H9 (cell line): ENCODE measurements at regions not wholly inside any gene's neighbourhood (a gene's known extent, or its start where the extent isn't known, plus 50 kb on each side); places are given as distances from the start of the nearest gene placed in this dataset.

Experiments
- DNase-seq: peaks from one replicate; pipeline ENCODE4 v3.0.0-alpha.2; 2017
- H2AFZ ChIP-seq: one replicate; pipeline ENCODE4 v1.6.1; 2013; ENCODE audit warnings: mild to moderate bottlenecking, low read length, control low read depth, moderate library complexity
- H2AK5ac ChIP-seq: 2 replicates; pipeline ENCODE4 v1.6.1; 2013; ENCODE audit warnings: low read length, control low read depth, mixed read lengths; ENCODE audit not compliant: insufficient read length
- H2BK120ac ChIP-seq: one replicate; pipeline ENCODE4 v1.6.1; 2013; ENCODE audit warnings: low read depth, mild to moderate bottlenecking, low read length, control low read depth, inconsistent platforms; ENCODE audit not compliant: poor library complexity, severe bottlenecking
- H2BK12ac ChIP-seq: 2 replicates; pipeline ENCODE4 v1.6.1; 2013; ENCODE audit warnings: low read length, control low read depth, mixed read lengths, low read depth; ENCODE audit not compliant: insufficient read length
- H2BK15ac ChIP-seq: 2 replicates; pipeline ENCODE4 v1.6.1; 2013; ENCODE audit warnings: low read depth, low read length, control low read depth
- H2BK20ac ChIP-seq: one replicate; pipeline ENCODE4 v1.6.1; 2013; ENCODE audit warnings: low read depth, mild to moderate bottlenecking, low read length, control low read depth, inconsistent platforms; ENCODE audit not compliant: poor library complexity, severe bottlenecking
- H2BK5ac ChIP-seq: 2 replicates; pipeline ENCODE4 v1.6.1; 2013; ENCODE audit warnings: low read length, control low read depth, mixed read lengths; ENCODE audit not compliant: insufficient read length
- H3K14ac ChIP-seq: 2 replicates; pipeline ENCODE4 v1.6.1; 2013; ENCODE audit warnings: low read length, control low read depth; ENCODE audit not compliant: insufficient read depth
- H3K18ac ChIP-seq: 2 replicates; pipeline ENCODE4 v1.6.1; 2013; ENCODE audit warnings: low read depth, mild to moderate bottlenecking, mixed read lengths, low read length, control low read depth; ENCODE audit not compliant: insufficient read length
- H3K23ac ChIP-seq: 2 replicates; pipeline ENCODE4 v1.6.1; 2013; ENCODE audit warnings: low read length, control low read depth, mixed read lengths, low read depth; ENCODE audit not compliant: insufficient read length
- H3K23me2 ChIP-seq: 2 replicates; pipeline ENCODE4 v1.6.1; 2013; ENCODE audit warnings: low read depth, mild to moderate bottlenecking, mixed read lengths, low read length, control low read depth; ENCODE audit not compliant: insufficient read length, poor library complexity, severe bottlenecking
- H3K27ac ChIP-seq: 2 replicates; pipeline ENCODE4 v1.5.1; 2013; ENCODE audit warnings: low read length, control low read depth, mixed read lengths, low read depth; ENCODE audit not compliant: insufficient read length
- H3K27me3 ChIP-seq: 2 replicates; pipeline ENCODE4 v1.6.1; 2013; ENCODE audit warnings: low read length, control low read depth, inconsistent platforms; ENCODE audit not compliant: insufficient read depth
- H3K4ac ChIP-seq: 2 replicates; pipeline ENCODE4 v1.6.1; 2013; ENCODE audit warnings: low read depth, mild to moderate bottlenecking, control low read depth, inconsistent platforms, low read length, moderate library complexity
- H3K4me1 ChIP-seq: 2 replicates; pipeline ENCODE4 v1.6.1; 2013; ENCODE audit warnings: low read length, control low read depth, inconsistent platforms; ENCODE audit not compliant: insufficient read depth
- H3K4me2 ChIP-seq: 2 replicates; pipeline ENCODE4 v1.6.1; 2013; ENCODE audit warnings: low read length, control low read depth, mixed read lengths; ENCODE audit not compliant: insufficient read length, insufficient read depth
- H3K56ac ChIP-seq: 2 replicates; pipeline ENCODE4 v1.6.1; 2013; ENCODE audit warnings: low read depth, mild to moderate bottlenecking, mixed read lengths, low read length, control low read depth; ENCODE audit not compliant: insufficient read length
- H3K79me1 ChIP-seq: 2 replicates; pipeline ENCODE4 v1.6.1; 2013; ENCODE audit warnings: low read depth, mild to moderate bottlenecking, moderate library complexity, low read length, control low read depth, inconsistent platforms; ENCODE audit not compliant: insufficient read depth, poor library complexity, severe bottlenecking
- H3K79me2 ChIP-seq: 2 replicates; pipeline ENCODE4 v1.6.1; 2013; ENCODE audit warnings: low read length, control low read depth, inconsistent platforms; ENCODE audit not compliant: insufficient read depth
- H3K9ac ChIP-seq: 2 replicates; pipeline ENCODE4 v1.6.1; 2013; ENCODE audit warnings: low read length, control low read depth, mixed read lengths; ENCODE audit not compliant: insufficient read length; ENCODE audit errors: extremely low read depth
- H3K9me3 ChIP-seq: one replicate; pipeline ENCODE4 v1.6.1; 2013; ENCODE audit warnings: low read depth, low read length, inconsistent platforms; ENCODE audit not compliant: control insufficient read depth
- H3T11ph ChIP-seq: one replicate; pipeline ENCODE4 v1.6.1; 2013; ENCODE audit warnings: mild to moderate bottlenecking, low read length, control low read depth, inconsistent platforms
- H4K20me1 ChIP-seq: one replicate; pipeline ENCODE4 v1.6.1; 2013; ENCODE audit not compliant: control insufficient read depth, insufficient read length, insufficient read depth
- H4K5ac ChIP-seq: 2 replicates; pipeline ENCODE4 v1.6.1; 2013; ENCODE audit warnings: low read depth, mild to moderate bottlenecking, mixed read lengths, low read length, control low read depth; ENCODE audit not compliant: insufficient read length
- H4K8ac ChIP-seq: replicated peaks from 2 replicates; pipeline ENCODE4 v1.6.1; 2013; ENCODE audit warnings: low read length, control low read depth, mixed read lengths, low read depth; ENCODE audit not compliant: insufficient read length
- H4K91ac ChIP-seq: 2 replicates; pipeline ENCODE4 v1.6.1; 2013; ENCODE audit warnings: low read depth, mild to moderate bottlenecking, moderate library complexity, mixed read lengths, low read length, control low read depth; ENCODE audit not compliant: insufficient read length
- H3K27ac Mint-ChIP-seq, 3 experiments: 2 replicates in 2 of 3; 3 replicates in 1 of 3; pipeline ENCODE4 v1.8.0; 2020 to 2021; ENCODE audit warnings: mixed read lengths in 3 of 3, mild to moderate bottlenecking in 1 of 3, moderate library complexity in 1 of 3
- H3K27me3 Mint-ChIP-seq: 2 replicates; pipeline ENCODE4 v1.8.0; 2021; ENCODE audit warnings: low read depth, mild to moderate bottlenecking, moderate library complexity, mixed read lengths
- H3K36me3 Mint-ChIP-seq, 3 experiments: 2 replicates in 2 of 3; 3 replicates in 1 of 3; pipeline ENCODE4 v1.8.0; 2020 to 2021; ENCODE audit warnings: low read depth in 3 of 3, mixed read lengths in 3 of 3; ENCODE audit not compliant: insufficient read depth in 1 of 3
- H3K4me1 Mint-ChIP-seq, 2 experiments: 2 replicates each; pipeline ENCODE4 v1.8.0; 2020; ENCODE audit warnings: mixed read lengths in 2 of 2
- H3K4me3 Mint-ChIP-seq, 2 experiments: 2 replicates in 1 of 2; 3 replicates in 1 of 2; pipeline ENCODE4 v1.8.0; 2020 to 2021; ENCODE audit warnings: mild to moderate bottlenecking in 2 of 2, mixed read lengths in 2 of 2, moderate library complexity in 1 of 2
- H3K9me3 Mint-ChIP-seq, 2 experiments: 2 replicates in 1 of 2; 3 replicates in 1 of 2; pipeline ENCODE4 v1.8.0; 2020; ENCODE audit warnings: mild to moderate bottlenecking in 2 of 2, mixed read lengths in 2 of 2, moderate library complexity in 1 of 2
- CTCF ChIP-seq: fragments of 200-600 bp; sonication (generic); conservative IDR thresholded peaks from 3 replicates; pipeline ENCODE4 v1.8.0; 2021; ENCODE audit warnings: antibody characterized with exemption, mild to moderate bottlenecking
- WGBS: extraction: QIAGEN DNeasy Blood & Tissue Kit; methylation state at CpG from one replicate; pipeline ENCODE4 v1.1.7; 2013; ENCODE audit warnings: missing lambda C conversion rate, low lambda C conversion rate, mixed read lengths; ENCODE audit not compliant: insufficient read length; ENCODE audit errors: extremely low coverage; 5-methylcytosine and 5-hydroxymethylcytosine counted together

DNA sequence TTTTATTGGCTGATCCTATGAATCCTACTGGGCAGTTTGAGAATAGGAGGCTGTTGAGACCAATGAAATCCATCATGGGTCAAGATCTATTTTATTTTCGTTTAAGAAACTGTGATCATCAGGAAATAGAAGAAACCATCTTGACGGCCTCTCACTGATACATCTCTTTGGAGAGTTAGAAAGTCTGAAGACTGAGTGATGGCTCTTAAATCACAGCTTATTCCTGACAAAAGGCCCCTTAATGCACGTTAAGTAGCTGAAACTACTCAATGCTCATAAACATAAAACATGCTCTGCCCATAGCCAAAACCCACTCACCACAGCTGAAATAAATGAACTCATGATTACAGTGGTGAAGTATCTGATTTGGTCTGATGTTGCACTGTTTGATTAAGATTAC lies 784.5 kb upstream of the NEGR1 start:
- peaks cover 13 to 23% of the 10 kb centered on the region in 2 experiments for H3K4me1 Mint-ChIP-seq
- no peak overlapping the region; a peak in 2 of 7 replicates for H3K27ac Mint-ChIP-seq
- no peak overlapping the region for H3K4me3 Mint-ChIP-seq
- no peak for TF ChIP-seq CTCF
- Histone ChIP-seq H4K91ac (no peak overlapping the region), H3K4me1 (peaks cover 2% of the 10 kb centered on the region; the same call in 1 of the 2 replicates), H3K23me2 (no peaks in the 10 kb centered on the region), H2AK5ac (no peak overlapping the region), H2BK5ac (no peak overlapping the region), H2BK120ac (no peak overlapping the region), H3K4me2 (no peak overlapping the region), H2AFZ (no peak overlapping the region), H3K9me3 (peaks cover 7% of the 10 kb centered on the region), H3K18ac (no peak overlapping the region), H2BK12ac (no peak overlapping the region), H4K8ac (no peak overlapping the region), H4K5ac (no peak overlapping the region), H3K9ac (no peak overlapping the region), H3K79me1 (no peaks in the 10 kb centered on the region), H3K27ac (no peak overlapping the region), H3K23ac (no peak overlapping the region), H3T11ph (no peak overlapping the region), H3K14ac (no peak overlapping the region), H3K27me3 (no peaks in the 10 kb centered on the region), H2BK15ac (no peak overlapping the region), H3K4ac (no peak overlapping the region), H4K20me1 (no peaks in the 10 kb centered on the region), H3K79me2 (no peaks in the 10 kb centered on the region), H3K56ac (no peak overlapping the region), H2BK20ac (no peak overlapping the region)
- peaks cover 11 to 13% of the 10 kb centered on the region in 2 experiments; a peak in 4 of 5 replicates for H3K9me3 Mint-ChIP-seq
- H3K36me3 Mint-ChIP-seq: peaks cover 5 to 20% (median 14%) of the 10 kb centered on the region in 3 experiments; a peak in 6 of 7 replicates
- no peaks in the 10 kb centered on the region for H3K27me3 Mint-ChIP-seq
- WGBS: no CpG with 5 or more reads among the region's 3 CpGs
- DNase-seq: no peak
